ENCODE measurements at regions not wholly inside any gene's neighbourhood (a gene's known extent, or its start where the extent isn't known, plus 50 kb on each side); places are given as distances from the start of the nearest gene placed in this dataset.

DNA sequence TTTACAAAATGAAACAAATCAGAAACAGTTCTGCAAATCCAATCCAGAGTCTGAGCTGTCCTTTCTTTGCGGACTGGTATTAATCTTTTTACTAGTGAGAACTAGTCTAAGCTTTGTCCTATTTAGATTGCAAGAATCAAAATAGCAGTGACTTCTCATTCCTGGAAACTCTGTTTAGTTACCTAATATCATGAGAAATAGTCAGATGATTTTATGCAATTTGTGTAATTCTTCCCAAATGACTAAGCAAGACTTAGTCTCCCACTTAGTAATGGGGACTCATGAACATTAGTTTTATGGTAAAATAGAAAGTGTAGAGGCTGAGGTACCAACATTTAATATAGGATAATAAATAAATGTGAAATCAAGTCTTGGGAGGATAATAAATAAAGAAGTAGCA, 341.3 kb downstream of the DNAJB9 start:
- TF ChIP-seq, protein P1, sequence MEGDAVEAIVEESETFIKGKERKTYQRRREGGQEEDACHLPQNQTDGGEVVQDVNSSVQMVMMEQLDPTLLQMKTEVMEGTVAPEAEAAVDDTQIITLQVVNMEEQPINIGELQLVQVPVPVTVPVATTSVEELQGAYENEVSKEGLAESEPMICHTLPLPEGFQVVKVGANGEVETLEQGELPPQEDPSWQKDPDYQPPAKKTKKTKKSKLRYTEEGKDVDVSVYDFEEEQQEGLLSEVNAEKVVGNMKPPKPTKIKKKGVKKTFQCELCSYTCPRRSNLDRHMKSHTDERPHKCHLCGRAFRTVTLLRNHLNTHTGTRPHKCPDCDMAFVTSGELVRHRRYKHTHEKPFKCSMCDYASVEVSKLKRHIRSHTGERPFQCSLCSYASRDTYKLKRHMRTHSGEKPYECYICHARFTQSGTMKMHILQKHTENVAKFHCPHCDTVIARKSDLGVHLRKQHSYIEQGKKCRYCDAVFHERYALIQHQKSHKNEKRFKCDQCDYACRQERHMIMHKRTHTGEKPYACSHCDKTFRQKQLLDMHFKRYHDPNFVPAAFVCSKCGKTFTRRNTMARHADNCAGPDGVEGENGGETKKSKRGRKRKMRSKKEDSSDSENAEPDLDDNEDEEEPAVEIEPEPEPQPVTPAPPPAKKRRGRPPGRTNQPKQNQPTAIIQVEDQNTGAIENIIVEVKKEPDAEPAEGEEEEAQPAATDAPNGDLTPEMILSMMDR (IDR thresholded peaks at IDR 0.05): no peak
- TF ChIP-seq POLR2A (IDR thresholded peaks at IDR 0.05) (no peak), EP300 (IDR thresholded peaks at IDR 0.05) (no peak)
